IPS DF 4.7 (cell line): ENCODE measurements at regions not wholly inside any gene's neighbourhood (a gene's known extent, or its start where the extent isn't known, plus 50 kb on each side); places are given as distances from the start of the nearest gene placed in this dataset.

ENCODE experiments used
- DNase-seq: peaks from one replicate; pipeline ENCODE4 v3.0.0-alpha.2; 2013; ENCODE audit warnings: low spot score; ENCODE audit errors: extremely low read depth

- DNase-seq: no peak
These were observed 243.7 kb upstream of the LRIG1 start for GRCh38 chr3:66744521-66744920.

- no peak for DNase-seq
These were observed 244.2 kb upstream of the LRIG1 start for GRCh38 chr3:66744986-66745385.

- DNase-seq: no peak
These were observed 246.4 kb upstream of the LRIG1 start for GRCh38 chr3:66747261-66747660.

- no peak for DNase-seq
These were observed 246.9 kb upstream of the LRIG1 start for GRCh38 chr3:66747696-66748095.

- no peak for DNase-seq
These were observed 247.5 kb upstream of the LRIG1 start for GRCh38 chr3:66748175-66748876.

GRCh38 chr3:66751842-66752241, 246.3 kb upstream of the KBTBD8 start:
- no peak for DNase-seq

- DNase-seq: no peak
These were observed 244.4 kb upstream of the KBTBD8 start for GRCh38 chr3:66753670-66754069.

- no peak for DNase-seq
These were observed 243.5 kb upstream of the KBTBD8 start for GRCh38 chr3:66754613-66755012.

- DNase-seq: no peak
These were observed 242.2 kb upstream of the KBTBD8 start for GRCh38 chr3:66755924-66756323.

GRCh38 chr3:66756468-66757036, 241.6 kb upstream of the KBTBD8 start:
- DNase-seq: no peak

GRCh38 chr3:66761093-66761780, 236.9 kb upstream of the KBTBD8 start:
- DNase-seq: no peak

- DNase-seq: no peak
These were observed 235.0 kb upstream of the KBTBD8 start for GRCh38 chr3:66762916-66763693.

GRCh38 chr3:66778107-66778506, 220.0 kb upstream of the KBTBD8 start:
- no peak for DNase-seq

- no peak for DNase-seq
These were observed 219.3 kb upstream of the KBTBD8 start for GRCh38 chr3:66778777-66779176.

- DNase-seq: no peak
These were observed 212.8 kb upstream of the KBTBD8 start for GRCh38 chr3:66785191-66785909.

- no peak for DNase-seq
These were observed 208.4 kb upstream of the KBTBD8 start for GRCh38 chr3:66789580-66790237.

GRCh38 chr3:66792086-66792485, 206.0 kb upstream of the KBTBD8 start:
- no peak for DNase-seq

GRCh38 chr3:66795365-66795764, 202.7 kb upstream of the KBTBD8 start:
- no peak for DNase-seq

GRCh38 chr3:66796343-66796742, 201.8 kb upstream of the KBTBD8 start:
- no peak for DNase-seq

GRCh38 chr3:66797889-66798560, 200.1 kb upstream of the KBTBD8 start:
- peak; percentile 41 for DNase-seq
